ENCODE measurements at regions not wholly inside any gene's neighbourhood (a gene's known extent, or its start where the extent isn't known, plus 50 kb on each side); places are given as distances from the start of the nearest gene placed in this dataset.

- TF ChIP-seq GATA3 (IDR thresholded peaks at IDR 0.05; ENCODE audit: low read depth, low read length), result no peak
- TF ChIP-seq GATA2 (IDR thresholded peaks at IDR 0.05; ENCODE audit: low read depth, low read length), result no peak
Observed at GRCh38 chr1:65539266-65540131, 119.0 kb downstream of the LEPR start.

All from SH-SY5Y (cell line).